ENCODE measurements at regions not wholly inside any gene's neighbourhood (a gene's known extent, or its start where the extent isn't known, plus 50 kb on each side); places are given as distances from the start of the nearest gene placed in this dataset.

GRCh38 chr14:43900173-43900655 is 606.9 kb downstream of the FSCB start (continued):
- TF ChIP-seq, protein P1, sequence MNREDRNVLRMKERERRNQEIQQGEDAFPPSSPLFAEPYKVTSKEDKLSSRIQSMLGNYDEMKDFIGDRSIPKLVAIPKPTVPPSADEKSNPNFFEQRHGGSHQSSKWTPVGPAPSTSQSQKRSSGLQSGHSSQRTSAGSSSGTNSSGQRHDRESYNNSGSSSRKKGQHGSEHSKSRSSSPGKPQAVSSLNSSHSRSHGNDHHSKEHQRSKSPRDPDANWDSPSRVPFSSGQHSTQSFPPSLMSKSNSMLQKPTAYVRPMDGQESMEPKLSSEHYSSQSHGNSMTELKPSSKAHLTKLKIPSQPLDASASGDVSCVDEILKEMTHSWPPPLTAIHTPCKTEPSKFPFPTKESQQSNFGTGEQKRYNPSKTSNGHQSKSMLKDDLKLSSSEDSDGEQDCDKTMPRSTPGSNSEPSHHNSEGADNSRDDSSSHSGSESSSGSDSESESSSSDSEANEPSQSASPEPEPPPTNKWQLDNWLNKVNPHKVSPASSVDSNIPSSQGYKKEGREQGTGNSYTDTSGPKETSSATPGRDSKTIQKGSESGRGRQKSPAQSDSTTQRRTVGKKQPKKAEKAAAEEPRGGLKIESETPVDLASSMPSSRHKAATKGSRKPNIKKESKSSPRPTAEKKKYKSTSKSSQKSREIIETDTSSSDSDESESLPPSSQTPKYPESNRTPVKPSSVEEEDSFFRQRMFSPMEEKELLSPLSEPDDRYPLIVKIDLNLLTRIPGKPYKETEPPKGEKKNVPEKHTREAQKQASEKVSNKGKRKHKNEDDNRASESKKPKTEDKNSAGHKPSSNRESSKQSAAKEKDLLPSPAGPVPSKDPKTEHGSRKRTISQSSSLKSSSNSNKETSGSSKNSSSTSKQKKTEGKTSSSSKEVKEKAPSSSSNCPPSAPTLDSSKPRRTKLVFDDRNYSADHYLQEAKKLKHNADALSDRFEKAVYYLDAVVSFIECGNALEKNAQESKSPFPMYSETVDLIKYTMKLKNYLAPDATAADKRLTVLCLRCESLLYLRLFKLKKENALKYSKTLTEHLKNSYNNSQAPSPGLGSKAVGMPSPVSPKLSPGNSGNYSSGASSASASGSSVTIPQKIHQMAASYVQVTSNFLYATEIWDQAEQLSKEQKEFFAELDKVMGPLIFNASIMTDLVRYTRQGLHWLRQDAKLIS (CRISPR knock-in tag; IDR thresholded peaks at IDR 0.05): no peak
- TF ChIP-seq, protein P2, sequence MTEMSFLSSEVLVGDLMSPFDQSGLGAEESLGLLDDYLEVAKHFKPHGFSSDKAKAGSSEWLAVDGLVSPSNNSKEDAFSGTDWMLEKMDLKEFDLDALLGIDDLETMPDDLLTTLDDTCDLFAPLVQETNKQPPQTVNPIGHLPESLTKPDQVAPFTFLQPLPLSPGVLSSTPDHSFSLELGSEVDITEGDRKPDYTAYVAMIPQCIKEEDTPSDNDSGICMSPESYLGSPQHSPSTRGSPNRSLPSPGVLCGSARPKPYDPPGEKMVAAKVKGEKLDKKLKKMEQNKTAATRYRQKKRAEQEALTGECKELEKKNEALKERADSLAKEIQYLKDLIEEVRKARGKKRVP (CRISPR knock-in tag; IDR thresholded peaks at IDR 0.05): no peak
- TF ChIP-seq, protein P3, sequence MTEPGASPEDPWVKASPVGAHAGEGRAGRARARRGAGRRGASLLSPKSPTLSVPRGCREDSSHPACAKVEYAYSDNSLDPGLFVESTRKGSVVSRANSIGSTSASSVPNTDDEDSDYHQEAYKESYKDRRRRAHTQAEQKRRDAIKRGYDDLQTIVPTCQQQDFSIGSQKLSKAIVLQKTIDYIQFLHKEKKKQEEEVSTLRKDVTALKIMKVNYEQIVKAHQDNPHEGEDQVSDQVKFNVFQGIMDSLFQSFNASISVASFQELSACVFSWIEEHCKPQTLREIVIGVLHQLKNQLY (CRISPR knock-in tag; IDR thresholded peaks at IDR 0.05): no peak
- TF ChIP-seq SIN3B (IDR thresholded peaks at IDR 0.05; ENCODE audit: low read length) (no peak), ZMYM4 (CRISPR knock-in tag; IDR thresholded peaks at IDR 0.05) (peak; percentile 78), CREB1 (IDR thresholded peaks at IDR 0.05) (0 out of 2 replicates have a peak, but pooled peaks have one; percentile 13), CREB1 (CRISPR knock-in tag; IDR thresholded peaks at IDR 0.05) (peak; percentile 77), EEA1 (CRISPR knock-in tag; IDR thresholded peaks at IDR 0.05; ENCODE audit: borderline replicate concordance) (no peak), MAFF (IDR thresholded peaks at IDR 0.05; ENCODE audit: low read depth, low read length) (peak; percentile 66), TEAD3 (CRISPR knock-in tag; optimal IDR thresholded peaks at IDR 0.05; ENCODE audit: borderline replicate concordance) (peak; percentile 67), PPARG (CRISPR knock-in tag; conservative IDR thresholded peaks at IDR 0.05) (peak; percentile 32), ATM (IDR thresholded peaks at IDR 0.05; ENCODE audit: borderline replicate concordance) (no peak), NCOA1 (CRISPR knock-in tag; IDR thresholded peaks at IDR 0.05) (no peak), ZNF616 (CRISPR knock-in tag; IDR thresholded peaks at IDR 0.05; ENCODE audit: low read depth) (no peak), ZNF431 (CRISPR knock-in tag; IDR thresholded peaks at IDR 0.05; ENCODE audit: borderline replicate concordance, low read depth) (no peak), SAP130 (CRISPR knock-in tag; IDR thresholded peaks at IDR 0.05; ENCODE audit: low read depth) (peak; percentile 45), ZNF335 (CRISPR knock-in tag; IDR thresholded peaks at IDR 0.05) (no peak), ZNF530 (CRISPR knock-in tag; IDR thresholded peaks at IDR 0.05; ENCODE audit: low read depth) (no peak), PBX2 (CRISPR knock-in tag; IDR thresholded peaks at IDR 0.05) (0 out of 2 replicates have a peak, but pooled peaks have one; percentile 31), HDAC2 (CRISPR knock-in tag; IDR thresholded peaks at IDR 0.05) (peak; percentile 64; the same call in 1 of the 2 replicates)
- TF ChIP-seq, protein P4, sequence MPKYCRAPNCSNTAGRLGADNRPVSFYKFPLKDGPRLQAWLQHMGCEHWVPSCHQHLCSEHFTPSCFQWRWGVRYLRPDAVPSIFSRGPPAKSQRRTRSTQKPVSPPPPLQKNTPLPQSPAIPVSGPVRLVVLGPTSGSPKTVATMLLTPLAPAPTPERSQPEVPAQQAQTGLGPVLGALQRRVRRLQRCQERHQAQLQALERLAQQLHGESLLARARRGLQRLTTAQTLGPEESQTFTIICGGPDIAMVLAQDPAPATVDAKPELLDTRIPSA (CRISPR knock-in tag; IDR thresholded peaks at IDR 0.05; ENCODE audit: borderline replicate concordance): no peak
- TF ChIP-seq, protein P5, sequence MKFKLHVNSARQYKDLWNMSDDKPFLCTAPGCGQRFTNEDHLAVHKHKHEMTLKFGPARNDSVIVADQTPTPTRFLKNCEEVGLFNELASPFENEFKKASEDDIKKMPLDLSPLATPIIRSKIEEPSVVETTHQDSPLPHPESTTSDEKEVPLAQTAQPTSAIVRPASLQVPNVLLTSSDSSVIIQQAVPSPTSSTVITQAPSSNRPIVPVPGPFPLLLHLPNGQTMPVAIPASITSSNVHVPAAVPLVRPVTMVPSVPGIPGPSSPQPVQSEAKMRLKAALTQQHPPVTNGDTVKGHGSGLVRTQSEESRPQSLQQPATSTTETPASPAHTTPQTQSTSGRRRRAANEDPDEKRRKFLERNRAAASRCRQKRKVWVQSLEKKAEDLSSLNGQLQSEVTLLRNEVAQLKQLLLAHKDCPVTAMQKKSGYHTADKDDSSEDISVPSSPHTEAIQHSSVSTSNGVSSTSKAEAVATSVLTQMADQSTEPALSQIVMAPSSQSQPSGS (CRISPR knock-in tag; IDR thresholded peaks at IDR 0.05): peak; percentile 53; the same call in 1 of the 2 replicates
